ENCODE measurements at regions not wholly inside any gene's neighbourhood (a gene's known extent, or its start where the extent isn't known, plus 50 kb on each side); places are given as distances from the start of the nearest gene placed in this dataset.

GRCh38 chr20:39412091-39412490 is 449.9 kb downstream of the DHX35 start:
- no peak overlapping the region for H3K4ac ChIP-seq (replicated peaks; ENCODE audit: insufficient read length, low read depth, low read length)
- H3K36me3 ChIP-seq (ENCODE audit: control insufficient read depth in 2 of 4, insufficient read depth in 4 of 4, low read length in 3 of 4): no peaks in the 10 kb centered on the region
- H3K9me3 ChIP-seq (ENCODE audit: insufficient read depth in 2 of 2, low read depth in 1 of 2, low read length in 1 of 2): no peaks in the 10 kb centered on the region
- no peak overlapping the region for H3K14ac ChIP-seq (ENCODE audit: insufficient read length)
- H4K91ac ChIP-seq (replicated peaks; ENCODE audit: insufficient read length, low read length): no peak overlapping the region
- no peak overlapping the region for H4K5ac ChIP-seq (ENCODE audit: insufficient read length, low read depth, low read length)
- ChIA-PET CTCF (ENCODE audit: partially characterized antibody) (interaction anchor here (0.9 kb wide), 1 partner anchor 12 kb away, joined by 3 read pairs; no protein-coding TSS in a partner anchor), POLR2A (ENCODE audit: partially characterized antibody) (no interaction called here)
- no peak overlapping the region for H3K18ac ChIP-seq (ENCODE audit: extremely low read depth, low read length)
- H3K56ac ChIP-seq (replicated peaks; ENCODE audit: insufficient read length, low read depth, low read length): no peak overlapping the region
- H3K23me2 ChIP-seq (ENCODE audit: low read depth, low read length): no peaks in the 10 kb centered on the region
- no peak overlapping the region for H2AK5ac ChIP-seq (ENCODE audit: low read depth, low read length)
- no peak overlapping the region for H2BK12ac ChIP-seq (ENCODE audit: low read depth, low read length)
- no peak overlapping the region for H2BK15ac ChIP-seq (ENCODE audit: low read length)
- H2AFZ ChIP-seq (ENCODE audit: low read length): no peak overlapping the region
- H3K4me3 ChIP-seq (ENCODE audit: extremely low read depth in 1 of 4, insufficient read depth in 2 of 4, low read depth in 3 of 4, low read length in 4 of 4): no peak overlapping the region
- H3K4me2 ChIP-seq (ENCODE audit: insufficient read depth in 1 of 2, low read depth in 2 of 2, low read length in 2 of 2): no peak overlapping the region
- no peak overlapping the region for H3K9ac ChIP-seq (replicated peaks in 1 of 4; ENCODE audit: extremely low read depth in 1 of 4, low read depth in 3 of 4, low read length in 3 of 4)
- no peak for DNase-seq (ENCODE audit: low read depth in 1 of 2, low spot score in 2 of 2)
- H3K79me1 ChIP-seq (ENCODE audit: low read depth, low read length): no peaks in the 10 kb centered on the region
- H2BK5ac ChIP-seq (ENCODE audit: low read depth, low read length): no peak overlapping the region
- H3K27me3 ChIP-seq (replicated peaks in 1 of 4; ENCODE audit: control insufficient read depth in 3 of 4, extremely low read depth in 1 of 4, insufficient read depth in 3 of 4, low read length in 3 of 4): no peaks in the 10 kb centered on the region
- no peak overlapping the region for H2BK120ac ChIP-seq (replicated peaks; ENCODE audit: low read depth, low read length)
- no peaks in the 10 kb centered on the region for H3K79me2 ChIP-seq (ENCODE audit: control insufficient read depth in 1 of 2, insufficient read depth in 2 of 2, low read length in 2 of 2)
- H2BK20ac ChIP-seq (ENCODE audit: low read length): no peak overlapping the region
- no peaks in the 10 kb centered on the region for H3K4me1 ChIP-seq (replicated peaks in 1 of 4; ENCODE audit: control insufficient read depth in 3 of 4, insufficient read depth in 4 of 4, low read length in 3 of 4)
- H4K8ac ChIP-seq (ENCODE audit: extremely low read depth, insufficient read depth, low read length): no peak overlapping the region
- H4K20me1 ChIP-seq (replicated peaks in 1 of 2; ENCODE audit: control insufficient read depth in 1 of 2, insufficient read depth in 2 of 2, low read length in 2 of 2): no peaks in the 10 kb centered on the region
- no peak for FAIRE-seq
- no peak overlapping the region for H3K23ac ChIP-seq (ENCODE audit: insufficient read length)
- no peak overlapping the region for H3K27ac ChIP-seq (ENCODE audit: low read depth, low read length)
- TF ChIP-seq CREB1 (IDR thresholded peaks at IDR 0.05) (no peak), RFX5 (IDR thresholded peaks at IDR 0.05; ENCODE audit: borderline replicate concordance, low read depth, low read length) (no peak), EZH2 (IDR thresholded peaks at IDR 0.05; ENCODE audit: low read depth, low read length, severe bottlenecking) (no peak), BCL11A (IDR thresholded peaks at IDR 0.05; ENCODE audit: low read depth in 2 of 2, low read length in 2 of 2) (no peak)
